ENCODE measurements at regions not wholly inside any gene's neighbourhood (a gene's known extent, or its start where the extent isn't known, plus 50 kb on each side); places are given as distances from the start of the nearest gene placed in this dataset.

DNA sequence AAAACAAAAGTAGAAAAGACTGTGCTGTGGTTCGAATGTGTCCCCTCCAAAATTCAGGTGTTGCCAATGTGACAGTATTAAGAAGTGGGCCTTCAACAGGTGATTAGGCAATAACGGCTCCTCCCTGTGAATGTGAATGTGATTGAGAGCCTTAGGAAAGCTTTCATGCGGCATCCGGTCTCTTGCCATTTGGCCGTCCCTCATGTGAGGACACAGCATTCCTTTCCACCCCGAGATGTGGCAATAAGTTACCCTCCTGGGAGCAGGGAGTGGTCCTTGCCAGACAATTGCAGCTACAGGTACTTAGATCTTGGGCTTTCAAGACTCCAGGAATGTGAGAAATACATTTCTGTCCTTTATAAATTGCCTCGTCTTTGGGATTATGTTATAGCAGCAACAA, 129.3 kb downstream of the CPEB2 start:
- TF ChIP-seq, protein P1, sequence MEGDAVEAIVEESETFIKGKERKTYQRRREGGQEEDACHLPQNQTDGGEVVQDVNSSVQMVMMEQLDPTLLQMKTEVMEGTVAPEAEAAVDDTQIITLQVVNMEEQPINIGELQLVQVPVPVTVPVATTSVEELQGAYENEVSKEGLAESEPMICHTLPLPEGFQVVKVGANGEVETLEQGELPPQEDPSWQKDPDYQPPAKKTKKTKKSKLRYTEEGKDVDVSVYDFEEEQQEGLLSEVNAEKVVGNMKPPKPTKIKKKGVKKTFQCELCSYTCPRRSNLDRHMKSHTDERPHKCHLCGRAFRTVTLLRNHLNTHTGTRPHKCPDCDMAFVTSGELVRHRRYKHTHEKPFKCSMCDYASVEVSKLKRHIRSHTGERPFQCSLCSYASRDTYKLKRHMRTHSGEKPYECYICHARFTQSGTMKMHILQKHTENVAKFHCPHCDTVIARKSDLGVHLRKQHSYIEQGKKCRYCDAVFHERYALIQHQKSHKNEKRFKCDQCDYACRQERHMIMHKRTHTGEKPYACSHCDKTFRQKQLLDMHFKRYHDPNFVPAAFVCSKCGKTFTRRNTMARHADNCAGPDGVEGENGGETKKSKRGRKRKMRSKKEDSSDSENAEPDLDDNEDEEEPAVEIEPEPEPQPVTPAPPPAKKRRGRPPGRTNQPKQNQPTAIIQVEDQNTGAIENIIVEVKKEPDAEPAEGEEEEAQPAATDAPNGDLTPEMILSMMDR (IDR thresholded peaks at IDR 0.05 in 4 of 5, conservative IDR thresholded peaks at IDR 0.05 in 1 of 5) = no peak
- no peak for TF ChIP-seq POLR2A (IDR thresholded peaks at IDR 0.05)

Data from gastrocnemius medialis (tissue), 4 donors.